GM21737 (cell line): ENCODE measurements at regions not wholly inside any gene's neighbourhood (a gene's known extent, or its start where the extent isn't known, plus 50 kb on each side); places are given as distances from the start of the nearest gene placed in this dataset.

Source experiments
- ATAC-seq: cut with Tn5 transposase; IDR thresholded peaks from one replicate; pipeline ENCODE4 v1.9.1; 2021; ENCODE audit warnings: mild to moderate bottlenecking, moderate library complexity; ENCODE audit not compliant: unreplicated experiment

GRCh38 chr4:182136201-182136600 is 107.0 kb upstream of the TENM3 start:
- ATAC-seq = no peak

- no peak for ATAC-seq
These were observed 105.9 kb upstream of the TENM3 start for GRCh38 chr4:182137343-182137742.

GRCh38 chr4:182139491-182139890 is 103.7 kb upstream of the TENM3 start:
- no peak for ATAC-seq

GRCh38 chr4:182140547-182140946 is 102.7 kb upstream of the TENM3 start:
- no peak for ATAC-seq

DNA sequence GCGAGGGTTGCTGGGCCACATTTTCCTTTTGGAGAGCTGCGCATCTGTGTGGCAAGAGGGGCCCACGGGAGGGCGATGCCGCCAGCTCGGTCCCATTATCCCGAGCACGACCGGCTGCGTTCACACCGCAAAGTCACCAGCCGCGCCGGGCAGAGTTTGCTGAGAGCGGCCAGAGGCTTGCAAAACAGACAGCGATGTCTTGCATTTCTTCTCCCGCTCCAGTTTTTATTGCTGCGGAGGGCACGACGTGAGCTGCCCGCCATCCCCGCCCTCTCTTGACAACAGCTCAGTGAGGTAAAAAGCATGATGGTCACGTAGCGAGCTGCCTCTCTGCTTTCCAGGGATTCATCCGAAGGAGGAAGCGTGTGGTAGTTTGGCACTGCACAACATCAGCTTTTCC is 102.1 kb upstream of the TENM3 start:
- ATAC-seq = no peak

DNA sequence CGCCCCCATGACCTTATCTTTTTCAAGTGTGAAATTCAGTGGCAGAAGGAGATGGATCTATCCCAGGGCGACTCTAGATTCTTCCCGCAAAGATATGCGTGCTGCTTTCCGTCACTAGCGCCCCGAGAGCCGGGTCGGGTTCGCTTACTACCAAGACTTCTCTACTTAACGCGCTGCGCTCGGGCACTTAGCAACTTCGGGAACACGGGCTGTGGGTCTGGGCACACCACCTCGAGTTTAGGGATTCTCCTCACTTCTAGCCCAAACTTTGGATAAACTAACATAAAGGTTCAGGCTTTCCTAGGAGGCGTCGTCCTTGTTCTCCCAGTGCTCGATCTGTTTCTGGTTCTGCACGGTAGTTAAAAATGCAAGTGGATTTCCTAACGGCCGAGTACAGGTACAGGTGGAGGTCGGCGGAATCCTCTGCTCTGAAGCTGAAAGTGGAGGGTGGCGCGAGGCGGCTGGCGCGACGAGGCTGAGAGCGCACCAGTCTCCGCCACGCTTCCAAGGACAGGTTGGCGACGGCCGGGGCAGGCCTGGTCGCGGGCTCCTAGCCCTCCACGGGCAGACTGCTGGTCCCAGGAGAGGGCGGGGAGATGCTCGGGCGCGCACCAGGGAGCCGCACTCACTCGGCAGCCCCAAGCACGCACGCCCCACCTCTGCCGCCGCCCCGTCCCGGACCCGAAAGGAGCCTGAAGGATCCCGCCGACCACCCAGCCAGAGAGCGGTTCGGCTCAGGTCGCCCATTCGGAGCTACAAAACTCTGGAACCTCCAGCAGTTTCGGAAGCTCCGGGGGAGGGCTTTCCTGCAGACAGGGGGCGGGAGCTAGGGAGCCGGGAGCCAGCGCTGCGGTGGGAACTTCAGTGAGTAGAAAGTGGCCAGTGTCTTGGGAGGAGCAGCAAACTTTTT is 100.8 kb upstream of the TENM3 start:
- no peak for ATAC-seq

DNA sequence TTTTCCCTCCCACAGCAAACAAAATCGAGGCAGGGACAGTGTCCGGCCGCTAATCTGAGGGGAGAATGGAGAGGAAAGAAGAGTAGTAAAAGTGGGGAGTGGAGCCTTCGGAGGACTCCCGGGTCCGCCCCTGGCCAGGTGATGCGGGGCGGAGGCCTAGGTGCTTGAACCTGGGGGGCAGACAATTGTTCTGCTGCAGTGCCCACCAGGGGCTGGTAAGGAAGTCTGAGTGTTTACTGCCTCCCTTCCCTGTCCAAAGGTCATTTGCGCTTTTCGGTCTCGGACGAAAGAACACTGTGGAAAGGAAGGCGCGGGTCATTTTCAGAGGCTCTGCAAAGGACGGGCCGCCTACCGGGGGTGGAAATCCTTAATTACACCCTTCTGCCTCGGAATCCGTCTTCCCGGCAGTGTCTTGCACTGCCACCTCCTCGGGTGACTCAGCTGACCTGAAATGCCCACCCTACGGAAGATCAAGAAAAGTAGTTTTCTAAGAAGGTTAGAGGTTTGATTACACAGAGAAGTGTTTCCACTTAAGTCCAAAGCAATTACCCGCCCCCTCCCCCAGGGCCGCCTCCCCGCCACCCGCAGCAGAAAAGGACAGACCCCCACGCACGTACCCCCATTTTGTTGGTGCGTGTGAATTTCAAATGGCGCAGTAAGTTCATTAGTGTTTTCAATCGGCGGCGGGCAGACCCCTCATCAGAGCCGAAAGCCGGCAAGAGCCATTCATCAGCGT is 99.9 kb upstream of the TENM3 start:
- no peak for ATAC-seq

- no peak for ATAC-seq
These were observed 99.2 kb upstream of the TENM3 start for GRCh38 chr4:182143822-182144625.

DNA sequence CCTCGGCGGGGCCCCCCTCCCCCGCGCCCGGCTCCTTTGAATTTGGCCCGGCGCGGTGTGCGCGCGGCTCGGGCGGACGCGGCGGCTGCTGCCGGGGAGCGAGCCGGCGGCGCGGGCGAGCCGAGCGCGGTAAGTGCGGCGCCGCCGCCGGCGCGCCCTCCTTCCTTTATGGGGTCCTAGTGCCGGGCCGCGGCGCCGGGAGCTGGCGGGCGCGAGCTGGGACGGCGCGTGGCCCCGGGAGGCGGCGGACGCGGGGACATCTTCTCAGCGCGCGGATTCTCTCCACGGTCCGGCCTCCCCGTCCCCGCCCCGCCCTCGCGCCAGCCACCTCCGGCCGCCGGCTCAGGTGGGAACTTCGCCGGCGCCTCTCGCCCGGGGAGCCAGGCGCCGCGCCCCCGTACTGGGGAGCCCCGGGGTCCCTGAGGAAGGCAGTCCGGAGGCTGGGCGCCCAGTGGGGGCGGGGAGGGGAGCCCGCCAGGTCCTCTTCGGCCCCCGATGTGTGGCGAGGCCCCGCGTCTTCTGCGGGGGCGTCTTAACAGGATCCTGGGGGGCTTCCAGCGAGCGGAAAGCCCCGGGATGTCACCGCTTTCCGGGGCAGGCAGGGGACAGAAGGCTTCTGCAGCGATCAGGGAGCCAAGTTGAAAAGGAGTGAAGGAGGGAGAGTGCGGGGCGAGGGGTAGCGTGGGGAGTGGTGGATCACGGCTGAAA is 98.4 kb upstream of the TENM3 start:
- ATAC-seq = no peak

DNA sequence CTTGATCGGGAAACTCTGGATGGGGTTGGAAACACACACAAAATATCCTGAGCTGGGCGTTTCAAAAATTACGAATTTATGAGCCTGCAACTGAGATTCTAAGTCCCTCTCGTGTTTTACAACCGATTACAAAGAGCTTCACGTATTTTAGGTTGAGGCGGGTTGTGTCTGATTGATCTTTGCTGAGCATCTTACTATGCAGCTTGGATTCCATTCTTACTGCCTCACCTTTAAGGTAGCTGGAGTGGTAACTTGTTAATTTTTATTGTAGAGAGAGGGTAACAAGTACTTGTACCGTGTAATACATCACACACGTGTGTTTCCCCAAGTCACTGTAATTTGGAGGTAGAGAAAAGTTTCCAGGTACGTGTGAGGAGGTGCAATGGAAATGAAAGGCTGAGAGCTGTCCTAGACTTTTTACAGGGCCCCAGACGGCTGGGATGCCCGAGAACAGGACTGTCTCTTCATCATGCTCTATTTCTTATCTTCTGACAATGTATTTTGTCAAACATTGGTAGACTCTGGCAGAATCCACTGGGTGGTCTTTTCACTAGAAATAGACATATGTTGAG is 97.8 kb upstream of the TENM3 start:
- ATAC-seq = no peak

GRCh38 chr4:182147391-182147790 is 95.8 kb upstream of the TENM3 start:
- no peak for ATAC-seq

- ATAC-seq = no peak
These were observed 92.6 kb upstream of the TENM3 start for GRCh38 chr4:182150645-182151044.

- ATAC-seq = no peak
These were observed 87.4 kb upstream of the TENM3 start for GRCh38 chr4:182155806-182156205.

DNA sequence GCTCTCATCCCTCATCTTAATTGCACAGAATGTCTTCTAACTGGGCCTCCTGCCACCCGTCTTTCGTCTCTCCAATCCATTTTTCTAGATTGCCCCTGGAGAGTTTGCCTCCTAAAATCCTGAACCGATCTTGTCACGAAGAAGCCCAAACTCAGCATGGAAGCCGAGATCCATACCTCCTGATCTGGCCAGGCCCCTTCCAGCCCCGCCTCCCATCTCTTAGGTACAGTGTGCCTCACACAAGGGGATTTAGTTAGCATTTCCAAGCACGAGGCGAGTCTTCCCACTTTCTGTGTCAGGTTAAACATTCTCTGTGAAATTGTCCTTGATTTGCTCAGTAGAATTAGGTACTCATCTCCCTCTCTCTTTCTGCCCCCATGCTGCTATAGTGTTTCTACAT is 80.0 kb upstream of the TENM3 start:
- ATAC-seq = no peak

DNA sequence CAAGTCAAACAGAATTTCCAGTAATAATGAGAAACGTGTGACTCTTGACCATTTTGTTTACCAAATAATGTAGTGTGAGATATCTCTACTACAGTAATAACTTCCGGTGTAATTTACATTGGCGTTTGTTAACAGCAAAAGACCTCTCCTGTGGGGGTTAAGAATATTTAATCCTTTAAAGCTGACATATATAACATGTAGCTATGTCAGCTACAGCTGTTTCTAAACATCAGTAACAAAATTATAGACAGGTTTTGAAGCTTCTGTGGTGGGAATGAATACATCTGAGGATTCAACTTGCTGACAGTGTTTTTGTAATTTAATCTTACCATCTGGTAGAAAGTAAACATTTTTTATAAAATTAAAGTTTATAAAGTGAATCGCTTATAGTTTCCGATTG is 73.6 kb upstream of the TENM3 start:
- no peak for ATAC-seq

DNA sequence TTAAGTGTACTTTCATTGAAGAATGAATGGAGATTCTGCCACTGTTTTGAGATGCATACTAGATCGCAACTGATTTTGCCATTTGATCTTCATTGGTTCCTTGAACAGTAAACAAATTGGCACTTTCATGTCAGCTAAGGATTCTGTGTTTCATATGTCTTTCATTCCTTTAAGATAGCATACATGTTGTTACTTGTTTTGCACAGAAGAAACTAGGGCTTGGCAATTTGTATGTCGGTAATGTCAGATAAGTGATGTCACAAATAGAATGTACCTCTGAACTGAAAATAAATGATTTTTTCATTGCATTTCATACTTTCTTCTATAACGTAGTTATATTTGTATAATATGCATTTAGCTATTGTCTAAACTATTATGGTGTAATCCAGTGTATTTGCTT is 73.2 kb upstream of the TENM3 start:
- no peak for ATAC-seq

DNA sequence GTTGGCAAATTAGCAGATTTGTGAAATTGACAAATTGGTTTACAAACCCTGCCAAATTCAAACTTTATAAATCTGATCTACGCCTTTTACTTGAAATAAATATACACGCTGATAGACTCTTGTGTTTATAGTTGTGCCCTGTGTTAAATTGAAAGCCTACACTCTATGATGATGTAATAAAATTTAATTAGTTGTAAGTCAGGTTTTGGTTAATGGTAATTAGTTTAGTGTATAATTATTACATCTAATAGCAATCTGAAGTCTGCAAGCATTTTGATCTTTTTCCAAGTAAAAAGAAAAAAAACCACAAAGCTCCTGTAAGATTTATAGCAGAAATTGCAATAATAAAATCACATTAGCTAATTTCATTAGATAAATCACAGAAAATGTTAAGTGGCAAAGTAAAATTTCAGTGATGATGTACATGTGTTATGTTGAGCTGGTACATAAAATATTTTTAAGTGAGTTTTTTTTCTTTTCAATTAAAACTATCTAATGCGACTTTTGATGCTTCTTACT is 72.7 kb upstream of the TENM3 start:
- ATAC-seq = no peak

DNA sequence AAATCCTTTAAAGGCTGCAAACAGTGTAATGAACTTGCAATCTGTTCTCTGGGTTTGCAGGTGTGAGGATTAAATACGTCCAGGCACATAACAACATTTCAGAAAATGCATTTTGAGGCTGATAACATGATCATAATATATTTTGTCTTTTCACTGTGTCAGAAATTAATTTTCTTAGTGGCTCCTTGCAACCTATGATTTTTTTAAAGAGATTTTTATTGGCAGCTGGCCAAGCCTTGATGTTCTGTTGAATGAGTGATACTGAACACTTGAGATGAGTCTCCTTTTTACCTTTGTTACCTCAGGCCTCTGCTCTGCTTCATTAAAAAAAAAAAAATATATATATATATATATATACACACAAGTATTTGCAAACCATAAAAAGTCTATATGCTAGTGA is 68.2 kb upstream of the TENM3 start:
- no peak for ATAC-seq

DNA sequence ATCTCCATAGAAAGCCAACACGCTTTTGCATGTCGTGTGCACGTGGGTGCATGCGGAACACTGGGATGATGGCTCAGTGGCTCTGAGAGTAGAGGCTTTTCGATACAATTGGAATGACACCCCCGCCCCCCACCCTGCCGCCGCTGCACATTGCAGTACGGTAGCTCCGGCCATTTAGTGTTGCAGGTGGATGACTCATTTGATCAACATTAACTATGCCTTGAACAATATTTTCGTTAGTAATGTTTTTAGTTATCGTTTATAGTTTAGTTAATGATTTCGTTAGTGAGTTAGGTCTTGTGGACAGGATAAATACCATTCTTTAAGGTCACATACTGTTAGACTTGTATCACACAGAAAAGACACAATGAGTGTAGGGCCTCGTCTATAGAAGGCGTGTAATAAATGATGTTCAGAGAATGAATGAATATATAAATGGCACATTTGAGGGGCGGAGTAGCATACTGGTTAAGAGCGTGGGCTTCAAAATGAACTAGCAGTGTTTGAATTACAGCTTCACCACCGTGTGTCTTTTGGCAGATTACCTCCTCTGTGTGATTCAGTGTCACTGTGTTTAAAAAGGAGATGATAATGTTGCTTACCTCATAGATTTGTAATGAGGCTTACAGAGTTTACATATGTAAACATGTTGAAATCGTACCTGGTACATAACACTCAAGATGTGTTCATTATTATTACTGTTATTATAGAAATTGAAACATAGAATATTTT is 67.2 kb upstream of the TENM3 start:
- ATAC-seq = no peak

- ATAC-seq = no peak
These were observed 66.0 kb upstream of the TENM3 start for GRCh38 chr4:182177166-182177565.
